ENCODE measurements at regions not wholly inside any gene's neighbourhood (a gene's known extent, or its start where the extent isn't known, plus 50 kb on each side); places are given as distances from the start of the nearest gene placed in this dataset.

- no peak for TF ChIP-seq POLR2A (IDR thresholded peaks at IDR 0.05)
- TF ChIP-seq CTCF (IDR thresholded peaks at IDR 0.05) = no peak
Observed at GRCh38 chr2:82708681-82709080, 1750.4 kb downstream of the SUCLG1 start.

Measured in testis (tissue), 2 donors.